ENCODE measurements at regions not wholly inside any gene's neighbourhood (a gene's known extent, or its start where the extent isn't known, plus 50 kb on each side); places are given as distances from the start of the nearest gene placed in this dataset.

DNA sequence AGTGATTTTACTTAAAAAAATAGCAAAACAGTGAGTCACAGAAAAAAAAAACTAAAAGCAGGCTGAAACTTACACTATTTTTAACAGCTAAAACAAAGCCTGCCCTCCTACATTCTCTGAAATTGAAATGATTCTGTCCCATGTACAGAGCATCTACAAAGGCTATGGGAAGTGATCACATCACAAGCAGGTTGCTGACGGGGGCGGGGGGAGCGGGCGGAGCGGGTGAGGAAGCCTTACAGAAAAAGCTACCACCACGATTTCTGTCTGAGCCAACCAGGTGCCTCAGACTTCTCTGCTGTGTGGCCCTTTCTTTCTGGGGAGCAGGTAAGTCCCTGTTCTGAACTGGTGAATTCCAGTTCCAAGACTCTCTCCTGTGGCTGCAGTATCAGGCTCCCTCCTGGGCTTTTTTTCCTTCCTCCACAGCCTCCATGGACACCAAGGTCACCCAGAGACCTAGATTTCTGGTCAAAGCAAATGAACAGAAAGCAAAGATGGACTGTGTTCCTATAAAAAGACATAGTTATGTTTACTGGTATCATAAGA is 104.9 kb downstream of the ANKRD18B start:
- TF ChIP-seq, protein P1, sequence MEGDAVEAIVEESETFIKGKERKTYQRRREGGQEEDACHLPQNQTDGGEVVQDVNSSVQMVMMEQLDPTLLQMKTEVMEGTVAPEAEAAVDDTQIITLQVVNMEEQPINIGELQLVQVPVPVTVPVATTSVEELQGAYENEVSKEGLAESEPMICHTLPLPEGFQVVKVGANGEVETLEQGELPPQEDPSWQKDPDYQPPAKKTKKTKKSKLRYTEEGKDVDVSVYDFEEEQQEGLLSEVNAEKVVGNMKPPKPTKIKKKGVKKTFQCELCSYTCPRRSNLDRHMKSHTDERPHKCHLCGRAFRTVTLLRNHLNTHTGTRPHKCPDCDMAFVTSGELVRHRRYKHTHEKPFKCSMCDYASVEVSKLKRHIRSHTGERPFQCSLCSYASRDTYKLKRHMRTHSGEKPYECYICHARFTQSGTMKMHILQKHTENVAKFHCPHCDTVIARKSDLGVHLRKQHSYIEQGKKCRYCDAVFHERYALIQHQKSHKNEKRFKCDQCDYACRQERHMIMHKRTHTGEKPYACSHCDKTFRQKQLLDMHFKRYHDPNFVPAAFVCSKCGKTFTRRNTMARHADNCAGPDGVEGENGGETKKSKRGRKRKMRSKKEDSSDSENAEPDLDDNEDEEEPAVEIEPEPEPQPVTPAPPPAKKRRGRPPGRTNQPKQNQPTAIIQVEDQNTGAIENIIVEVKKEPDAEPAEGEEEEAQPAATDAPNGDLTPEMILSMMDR (IDR thresholded peaks at IDR 0.05) = no peak
- no peak for TF ChIP-seq POLR2AphosphoS5 (IDR thresholded peaks at IDR 0.05)

Measured in transverse colon (tissue), 4 donors.